22Rv1 (cell line): ENCODE measurements at regions not wholly inside any gene's neighbourhood (a gene's known extent, or its start where the extent isn't known, plus 50 kb on each side); places are given as distances from the start of the nearest gene placed in this dataset.

Experiments
- H3K27ac ChIP-seq: fragments of 450-650 bp; 2 replicates; pipeline ENCODE4 v1.5.1; 2017
- ZFX ChIP-seq: fragments of 450-650 bp; IDR thresholded peaks from 2 replicates; pipeline ENCODE4 v1.6.1; 2017; ENCODE audit warnings: antibody characterized with exemption, borderline replicate concordance
- TF ChIP-seq, protein P1 (sequence below): fragments of 450-650 bp; IDR thresholded peaks from 2 replicates; pipeline ENCODE4 v1.5.1; 2017; ENCODE audit warnings: mild to moderate bottlenecking

DNA sequence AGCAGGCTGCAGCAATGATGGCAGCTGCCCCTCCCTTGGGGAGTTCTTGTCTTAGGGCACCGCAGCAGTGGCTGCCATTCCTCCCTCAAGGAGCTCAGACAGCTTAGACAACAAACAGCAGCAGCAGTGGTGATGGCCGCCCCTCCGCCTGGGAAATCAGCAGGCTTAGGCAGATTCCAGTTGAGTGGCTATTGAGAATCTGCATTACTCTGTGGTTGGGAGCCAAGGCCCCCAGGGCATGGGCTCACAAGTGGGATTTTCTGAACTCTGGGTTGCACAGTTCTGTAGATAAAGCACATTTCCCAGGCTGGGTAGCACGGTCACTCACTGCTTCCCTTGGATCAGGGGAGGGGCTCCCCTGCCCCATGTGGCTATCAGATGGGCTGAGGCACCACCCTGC, 1280.7 kb upstream of the TMPRSS15 start:
- no peak overlapping the region for H3K27ac ChIP-seq

DNA sequence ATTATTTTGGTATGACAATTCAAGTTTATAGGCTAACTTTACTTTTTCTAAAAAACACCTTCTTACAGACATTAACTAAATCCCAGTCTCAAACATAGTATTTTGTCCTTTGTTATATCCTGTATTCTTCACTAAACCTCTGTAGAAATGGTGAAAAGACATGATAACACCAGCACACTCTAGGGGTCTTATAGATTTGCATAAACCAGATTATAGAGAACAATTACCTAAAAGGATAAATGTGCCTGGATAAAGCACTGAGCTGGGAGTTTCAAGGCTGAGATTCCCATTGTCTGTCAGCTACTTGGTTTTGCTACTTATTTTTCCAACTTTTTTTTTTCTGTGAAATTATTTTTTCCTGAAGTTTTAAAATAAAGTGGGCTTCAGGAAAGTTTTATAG, 1288.6 kb upstream of the TMPRSS15 start:
- TF ChIP-seq, protein P1, sequence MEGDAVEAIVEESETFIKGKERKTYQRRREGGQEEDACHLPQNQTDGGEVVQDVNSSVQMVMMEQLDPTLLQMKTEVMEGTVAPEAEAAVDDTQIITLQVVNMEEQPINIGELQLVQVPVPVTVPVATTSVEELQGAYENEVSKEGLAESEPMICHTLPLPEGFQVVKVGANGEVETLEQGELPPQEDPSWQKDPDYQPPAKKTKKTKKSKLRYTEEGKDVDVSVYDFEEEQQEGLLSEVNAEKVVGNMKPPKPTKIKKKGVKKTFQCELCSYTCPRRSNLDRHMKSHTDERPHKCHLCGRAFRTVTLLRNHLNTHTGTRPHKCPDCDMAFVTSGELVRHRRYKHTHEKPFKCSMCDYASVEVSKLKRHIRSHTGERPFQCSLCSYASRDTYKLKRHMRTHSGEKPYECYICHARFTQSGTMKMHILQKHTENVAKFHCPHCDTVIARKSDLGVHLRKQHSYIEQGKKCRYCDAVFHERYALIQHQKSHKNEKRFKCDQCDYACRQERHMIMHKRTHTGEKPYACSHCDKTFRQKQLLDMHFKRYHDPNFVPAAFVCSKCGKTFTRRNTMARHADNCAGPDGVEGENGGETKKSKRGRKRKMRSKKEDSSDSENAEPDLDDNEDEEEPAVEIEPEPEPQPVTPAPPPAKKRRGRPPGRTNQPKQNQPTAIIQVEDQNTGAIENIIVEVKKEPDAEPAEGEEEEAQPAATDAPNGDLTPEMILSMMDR, result no peak
- no peak for TF ChIP-seq ZFX

More for the DNA sequence above, 1280.7 kb upstream of the TMPRSS15 start:
- no peak for TF ChIP-seq ZFX
- TF ChIP-seq, protein P1, result no peak

DNA sequence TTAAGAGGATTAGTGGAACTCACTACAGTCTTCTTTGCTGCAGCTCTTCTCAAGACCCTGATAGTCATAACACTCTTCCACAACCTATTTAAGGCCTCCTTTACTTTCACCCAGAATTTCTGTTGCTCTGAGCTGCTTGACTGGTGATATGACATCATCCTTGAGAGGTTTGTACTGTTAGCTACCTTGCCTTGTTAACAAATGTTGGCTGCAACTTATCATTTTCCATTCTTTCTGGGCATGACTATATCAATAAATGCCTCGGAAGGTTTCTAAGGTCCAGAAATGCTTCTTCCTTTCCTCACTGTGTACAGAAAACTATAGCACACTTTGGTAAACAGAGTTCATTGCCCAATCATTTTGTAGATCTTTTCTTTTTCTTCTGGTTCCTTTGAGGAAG, 1292.2 kb upstream of the TMPRSS15 start:
- no peak overlapping the region for H3K27ac ChIP-seq

More for the DNA sequence above, 1288.6 kb upstream of the TMPRSS15 start:
- H3K27ac ChIP-seq, result no peak overlapping the region

DNA sequence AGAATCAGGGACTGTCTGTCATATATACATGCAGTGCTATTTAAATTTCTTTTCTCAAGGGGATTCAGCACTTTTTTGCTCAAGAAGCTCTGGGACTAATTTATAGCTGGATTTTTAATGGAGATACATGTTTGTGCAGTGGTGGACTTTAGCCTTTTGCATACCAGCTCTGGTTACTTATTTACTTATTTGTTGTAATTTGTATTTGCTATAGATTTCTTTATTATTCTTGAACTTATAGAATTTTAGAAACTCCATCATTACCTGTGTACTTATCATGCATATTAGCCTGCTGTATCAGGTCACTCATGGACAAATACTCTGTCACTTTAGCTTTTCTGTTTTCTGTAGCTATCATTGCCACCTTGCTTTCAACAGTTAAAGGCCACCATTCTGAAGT, 1296.9 kb upstream of the TMPRSS15 start:
- H3K27ac ChIP-seq, result peak overlapping the region; percentile 73
- TF ChIP-seq ZFX, result no peak
- TF ChIP-seq, protein P1, result no peak

More for the DNA sequence above, 1292.2 kb upstream of the TMPRSS15 start:
- TF ChIP-seq ZFX, result no peak
- TF ChIP-seq, protein P1, result no peak

DNA sequence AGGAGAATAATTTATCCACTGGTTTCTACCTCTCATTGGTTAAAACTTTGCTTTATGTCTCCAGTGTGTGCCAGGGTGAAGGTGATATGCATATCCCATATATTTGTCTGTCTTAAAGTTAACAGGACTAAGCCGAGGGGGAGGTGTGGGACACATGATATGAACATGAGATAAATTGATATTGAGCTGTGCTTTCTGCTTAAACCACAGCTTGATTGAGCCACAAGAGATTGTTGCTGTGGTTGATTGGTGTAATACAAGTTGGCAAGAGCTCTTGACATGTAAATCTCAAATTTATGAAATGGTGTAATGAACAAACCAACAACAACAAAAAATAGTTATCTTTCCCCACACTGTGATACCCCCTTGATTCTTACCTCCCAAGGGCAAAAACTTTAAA, 1295.5 kb upstream of the NCAM2 start:
- H3K27ac ChIP-seq, result no peak overlapping the region
- no peak for TF ChIP-seq ZFX
- TF ChIP-seq, protein P1, result no peak

DNA sequence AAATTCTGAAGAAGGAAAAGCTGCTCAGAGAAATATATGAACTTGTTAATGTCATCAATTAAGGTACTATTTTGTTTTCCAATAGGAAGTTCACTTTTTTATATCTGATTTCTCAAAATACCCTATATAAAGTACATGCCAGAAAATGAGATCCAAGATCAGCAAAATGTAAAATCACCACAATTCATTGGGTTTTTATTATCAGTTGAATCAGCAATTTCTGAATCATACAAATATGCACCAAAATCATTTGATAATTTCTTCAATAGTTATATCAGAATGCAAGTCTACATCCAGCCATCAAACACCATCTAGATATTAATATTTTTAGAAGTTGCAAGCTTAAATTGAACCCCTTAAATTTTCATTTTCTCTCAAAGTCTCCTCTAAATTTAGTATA, 1293.4 kb upstream of the NCAM2 start:
- TF ChIP-seq, protein P1, result no peak
- no peak overlapping the region for H3K27ac ChIP-seq

DNA sequence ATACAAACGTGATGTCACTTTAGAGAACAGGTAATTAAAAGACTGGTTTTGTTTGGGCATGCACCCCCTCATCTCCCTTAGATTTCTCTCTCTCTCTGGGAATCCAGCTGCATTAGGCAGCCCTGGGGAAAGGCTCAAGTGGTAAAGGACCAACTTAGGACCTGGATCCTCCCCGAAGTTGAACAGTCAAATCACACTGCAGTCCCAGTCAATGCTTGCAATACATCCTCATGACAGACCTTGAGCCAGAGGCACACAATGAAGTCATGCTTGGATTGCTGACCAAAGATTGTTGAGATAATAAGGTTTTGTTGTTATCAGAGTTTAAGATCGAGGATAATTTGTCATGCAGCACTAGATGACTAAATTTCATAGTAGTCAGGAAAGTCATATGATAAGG, 1285.8 kb upstream of the NCAM2 start:
- TF ChIP-seq, protein P1, result no peak
- TF ChIP-seq ZFX, result no peak
- H3K27ac ChIP-seq, result peak overlapping the region; percentile 60
